Neural progenitor cell (in vitro differentiated cells): ENCODE measurements at regions not wholly inside any gene's neighbourhood (a gene's known extent, or its start where the extent isn't known, plus 50 kb on each side); places are given as distances from the start of the nearest gene placed in this dataset.

Source experiments
- DNase-seq: peaks from one replicate; pipeline ENCODE4 v3.0.0-alpha.2; 2016; ENCODE audit warnings: low spot score
- H2AFZ ChIP-seq: fragments of 200-600 bp; sonication (generic); replicated peaks from 2 replicates; pipeline ENCODE4 v1.6.1; 2016; ENCODE audit warnings: antibody characterized with exemption
- H3F3A ChIP-seq: fragments of 200-600 bp; sonication (generic); 2 replicates; pipeline ENCODE4 v1.6.1; 2016; ENCODE audit warnings: antibody characterized with exemption, low read depth
- H3K27ac ChIP-seq: fragments of 200-600 bp; sonication (generic); 2 replicates; pipeline ENCODE4 v1.5.1; 2016; ENCODE audit warnings: mild to moderate bottlenecking
- H3K27me3 ChIP-seq: fragments of 200-600 bp; sonication (generic); 2 replicates; pipeline ENCODE4 v1.6.1; 2016; ENCODE audit warnings: mild to moderate bottlenecking, moderate library complexity
- H3K36me3 ChIP-seq: fragments of 200-600 bp; sonication (generic); 2 replicates; pipeline ENCODE4 v1.5.1; 2016
- H3K4me1 ChIP-seq: fragments of 200-600 bp; sonication (generic); 2 replicates; pipeline ENCODE4 v1.6.1; 2016; ENCODE audit warnings: mixed run types
- H3K4me2 ChIP-seq: fragments of 200-600 bp; sonication (generic); 2 replicates; pipeline ENCODE4 v1.6.1; 2016
- H3K4me3 ChIP-seq: fragments of 200-600 bp; sonication (generic); 2 replicates; pipeline ENCODE4 v1.5.1; 2016
- H3K79me2 ChIP-seq: fragments of 200-600 bp; sonication (generic); 2 replicates; pipeline ENCODE4 v1.6.1; 2016; ENCODE audit warnings: low read depth
- H3K9ac ChIP-seq: fragments of 200-600 bp; sonication (generic); 2 replicates; pipeline ENCODE4 v1.6.1; 2016
- H3K9me3 ChIP-seq: fragments of 200-600 bp; sonication (generic); 2 replicates; pipeline ENCODE4 v1.5.1; 2016; ENCODE audit warnings: low read depth
- H4K20me1 ChIP-seq: fragments of 200-600 bp; sonication (generic); 2 replicates; pipeline ENCODE4 v1.6.1; 2016; ENCODE audit warnings: low read depth
- H3K27ac Mint-ChIP-seq: 3 replicates; pipeline ENCODE4 v1.8.0; 2021; ENCODE audit warnings: mixed read lengths
- H3K27me3 Mint-ChIP-seq: 2 replicates; pipeline ENCODE4 v1.8.0; 2022; ENCODE audit warnings: low read depth, mild to moderate bottlenecking, inconsistent platforms, moderate library complexity, mixed read lengths; ENCODE audit not compliant: insufficient read depth
- H3K36me3 Mint-ChIP-seq: 3 replicates; pipeline ENCODE4 v1.8.0; 2021; ENCODE audit warnings: mixed read lengths
- H3K4me1 Mint-ChIP-seq: 3 replicates; pipeline ENCODE4 v1.8.0; 2021; ENCODE audit warnings: mixed read lengths
- H3K4me3 Mint-ChIP-seq: 3 replicates; pipeline ENCODE4 v1.8.0; 2021; ENCODE audit warnings: mild to moderate bottlenecking, moderate library complexity, mixed read lengths
- H3K9me3 Mint-ChIP-seq: 3 replicates; pipeline ENCODE4 v1.8.0; 2020; ENCODE audit warnings: mixed read lengths
- EZH2 ChIP-seq: fragments of 200-600 bp; sonication (generic); IDR thresholded peaks from 2 replicates; pipeline ENCODE4 v1.6.1; 2017; ENCODE audit warnings: antibody characterized with exemption, mild to moderate bottlenecking, moderate library complexity
- EZH2phosphoT487 ChIP-seq: fragments of 200-600 bp; sonication (generic); IDR thresholded peaks from 2 replicates; pipeline ENCODE4 v1.6.1; 2017; ENCODE audit warnings: antibody characterized with exemption
- TF ChIP-seq, protein P1 (sequence below): fragments of 200-600 bp; sonication (generic); IDR thresholded peaks from 2 replicates; pipeline ENCODE4 v1.5.1; 2017; ENCODE audit warnings: antibody characterized with exemption, mild to moderate bottlenecking

DNA sequence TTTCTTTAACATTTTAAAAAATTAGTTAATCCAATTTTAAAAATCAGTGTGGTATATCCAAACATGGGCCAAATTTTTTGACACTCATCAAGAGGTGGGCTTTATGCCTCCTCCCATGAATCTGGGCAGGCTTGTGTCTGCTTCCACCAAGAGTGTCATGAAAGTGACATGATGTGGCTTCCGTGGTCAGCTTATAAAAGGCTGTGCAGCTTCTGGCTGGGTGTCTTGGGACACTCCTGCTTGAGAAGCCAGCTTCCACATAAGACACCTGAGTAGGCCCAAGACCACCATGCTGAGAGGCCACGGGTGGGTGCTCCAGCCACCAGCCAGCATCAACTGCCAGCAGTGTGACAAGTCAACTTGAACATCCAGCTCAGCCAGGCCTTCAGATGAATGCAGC lies 74.3 kb upstream of the RUNX3 start:
- Mint-ChIP-seq H3K4me3 (no peak overlapping the region), H3K27ac (no peak overlapping the region), H3K4me1 (peaks cover 11% of the 10 kb centered on the region), H3K27me3 (peaks cover 13% of the 10 kb centered on the region), H3K36me3 (no peaks in the 10 kb centered on the region), H3K9me3 (no peaks in the 10 kb centered on the region)
- no peak overlapping the region for H3K9ac ChIP-seq
- no peaks in the 10 kb centered on the region for H3K27me3 ChIP-seq
- no peaks in the 10 kb centered on the region for H3K36me3 ChIP-seq
- no peaks in the 10 kb centered on the region for H3K79me2 ChIP-seq
- H3K4me1 ChIP-seq = peaks cover 5% of the 10 kb centered on the region
- no peak overlapping the region for H2AFZ ChIP-seq
- H3K4me3 ChIP-seq = no peak overlapping the region
- no peak overlapping the region for H3K4me2 ChIP-seq
- DNase-seq = no peak
- H3K27ac ChIP-seq = no peak overlapping the region
- H3F3A ChIP-seq = no peaks in the 10 kb centered on the region
- H3K9me3 ChIP-seq = no peaks in the 10 kb centered on the region
- TF ChIP-seq EZH2 (no peak), EZH2phosphoT487 (no peak)
- TF ChIP-seq, protein P1, sequence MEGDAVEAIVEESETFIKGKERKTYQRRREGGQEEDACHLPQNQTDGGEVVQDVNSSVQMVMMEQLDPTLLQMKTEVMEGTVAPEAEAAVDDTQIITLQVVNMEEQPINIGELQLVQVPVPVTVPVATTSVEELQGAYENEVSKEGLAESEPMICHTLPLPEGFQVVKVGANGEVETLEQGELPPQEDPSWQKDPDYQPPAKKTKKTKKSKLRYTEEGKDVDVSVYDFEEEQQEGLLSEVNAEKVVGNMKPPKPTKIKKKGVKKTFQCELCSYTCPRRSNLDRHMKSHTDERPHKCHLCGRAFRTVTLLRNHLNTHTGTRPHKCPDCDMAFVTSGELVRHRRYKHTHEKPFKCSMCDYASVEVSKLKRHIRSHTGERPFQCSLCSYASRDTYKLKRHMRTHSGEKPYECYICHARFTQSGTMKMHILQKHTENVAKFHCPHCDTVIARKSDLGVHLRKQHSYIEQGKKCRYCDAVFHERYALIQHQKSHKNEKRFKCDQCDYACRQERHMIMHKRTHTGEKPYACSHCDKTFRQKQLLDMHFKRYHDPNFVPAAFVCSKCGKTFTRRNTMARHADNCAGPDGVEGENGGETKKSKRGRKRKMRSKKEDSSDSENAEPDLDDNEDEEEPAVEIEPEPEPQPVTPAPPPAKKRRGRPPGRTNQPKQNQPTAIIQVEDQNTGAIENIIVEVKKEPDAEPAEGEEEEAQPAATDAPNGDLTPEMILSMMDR = no peak
- no peaks in the 10 kb centered on the region for H4K20me1 ChIP-seq

DNA sequence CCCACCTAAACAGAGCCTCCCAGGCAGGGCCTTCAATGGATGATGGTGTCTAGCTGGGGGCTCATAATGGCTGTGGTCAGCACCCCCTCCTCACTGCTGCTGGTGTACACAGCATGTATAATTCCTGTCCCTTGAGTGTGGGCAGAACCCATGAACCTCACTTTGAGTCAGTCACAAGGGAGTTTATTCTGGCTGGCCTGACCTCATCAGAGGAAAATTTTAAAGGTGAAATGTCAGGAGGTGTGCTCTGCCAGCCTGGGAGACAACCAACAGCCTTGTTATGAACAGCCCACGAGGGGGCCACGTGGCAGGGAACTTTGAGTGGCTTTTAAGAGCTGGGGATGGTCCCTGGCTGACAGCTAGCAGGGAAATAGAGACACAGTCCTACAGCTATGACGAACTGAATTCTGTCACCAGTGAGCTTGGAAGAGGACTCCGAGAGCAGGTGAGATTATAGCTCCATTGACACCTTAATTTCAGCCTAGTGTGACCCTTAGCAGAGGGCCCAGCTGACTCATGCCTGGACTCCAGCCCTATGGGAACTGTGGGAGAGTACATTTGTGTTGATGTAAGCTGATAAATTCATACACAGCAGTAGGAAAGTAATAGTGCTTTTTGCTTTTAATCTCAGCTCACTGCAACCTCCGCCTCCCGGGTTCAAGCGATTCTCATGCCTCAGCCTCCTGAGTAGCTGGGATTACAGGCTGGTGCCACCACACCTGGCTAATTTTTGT lies 73.5 kb upstream of the RUNX3 start:
- Histone ChIP-seq H4K20me1 (no peaks in the 10 kb centered on the region), H3K9me3 (no peaks in the 10 kb centered on the region), H2AFZ (no peak overlapping the region), H3K36me3 (no peaks in the 10 kb centered on the region), H3K4me3 (no peak overlapping the region), H3F3A (no peaks in the 10 kb centered on the region), H3K4me2 (no peak overlapping the region), H3K79me2 (no peaks in the 10 kb centered on the region), H3K9ac (no peak overlapping the region), H3K4me1 (peaks cover 5% of the 10 kb centered on the region), H3K27ac (no peak overlapping the region), H3K27me3 (no peaks in the 10 kb centered on the region)
- no peaks in the 10 kb centered on the region for H3K36me3 Mint-ChIP-seq
- peaks cover 10% of the 10 kb centered on the region for H3K4me1 Mint-ChIP-seq
- H3K4me3 Mint-ChIP-seq = no peak overlapping the region
- H3K9me3 Mint-ChIP-seq = no peaks in the 10 kb centered on the region
- H3K27me3 Mint-ChIP-seq = peaks cover 14% of the 10 kb centered on the region
- no peak for DNase-seq
- H3K27ac Mint-ChIP-seq = no peak overlapping the region
- TF ChIP-seq EZH2phosphoT487 (no peak), EZH2 (no peak)
- TF ChIP-seq, protein P1 = no peak

DNA sequence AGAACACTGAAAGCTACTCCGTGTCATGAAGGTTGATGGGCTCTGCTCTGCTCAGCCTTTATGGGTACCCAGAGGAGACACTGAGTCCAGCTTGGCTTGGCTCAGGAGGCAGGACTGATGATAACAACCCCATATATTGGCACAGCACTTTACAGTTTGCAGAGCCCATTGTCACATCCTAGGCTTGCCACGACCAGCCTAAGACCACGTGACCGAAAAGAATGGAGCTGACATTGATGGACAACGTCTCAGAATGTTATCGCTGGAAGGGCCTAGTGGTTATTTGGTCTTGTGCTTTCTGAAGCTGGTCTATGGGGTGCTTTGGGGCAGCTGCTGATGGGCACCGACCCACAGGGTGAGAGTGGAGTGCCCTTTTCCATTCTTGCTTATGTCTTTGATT lies 72.9 kb upstream of the RUNX3 start:
- Mint-ChIP-seq H3K4me3 (no peak overlapping the region), H3K36me3 (no peaks in the 10 kb centered on the region), H3K4me1 (peaks cover 8% of the 10 kb centered on the region), H3K9me3 (no peaks in the 10 kb centered on the region), H3K27me3 (peaks cover 14% of the 10 kb centered on the region), H3K27ac (no peak overlapping the region)
- peaks cover 5% of the 10 kb centered on the region for H3K4me1 ChIP-seq
- no peak overlapping the region for H3K9ac ChIP-seq
- DNase-seq = no peak
- H3K9me3 ChIP-seq = no peaks in the 10 kb centered on the region
- no peak for TF ChIP-seq EZH2phosphoT487
- TF ChIP-seq, protein P1 = no peak
- TF ChIP-seq EZH2 = no peak
- no peaks in the 10 kb centered on the region for H3K79me2 ChIP-seq
- H3K36me3 ChIP-seq = no peaks in the 10 kb centered on the region
- H3K4me3 ChIP-seq = no peak overlapping the region
- no peaks in the 10 kb centered on the region for H4K20me1 ChIP-seq
- no peak overlapping the region for H3K4me2 ChIP-seq
- no peak overlapping the region for H2AFZ ChIP-seq
- H3K27ac ChIP-seq = no peak overlapping the region
- no peaks in the 10 kb centered on the region for H3F3A ChIP-seq
- no peaks in the 10 kb centered on the region for H3K27me3 ChIP-seq
